ENCODE measurements at regions not wholly inside any gene's neighbourhood (a gene's known extent, or its start where the extent isn't known, plus 50 kb on each side); places are given as distances from the start of the nearest gene placed in this dataset.
"Not testable (repeated sequence)": the region's sequence is repeated elsewhere in the genome, so short reads cannot be mapped to it uniquely, and the experiment has no call there.

DNA sequence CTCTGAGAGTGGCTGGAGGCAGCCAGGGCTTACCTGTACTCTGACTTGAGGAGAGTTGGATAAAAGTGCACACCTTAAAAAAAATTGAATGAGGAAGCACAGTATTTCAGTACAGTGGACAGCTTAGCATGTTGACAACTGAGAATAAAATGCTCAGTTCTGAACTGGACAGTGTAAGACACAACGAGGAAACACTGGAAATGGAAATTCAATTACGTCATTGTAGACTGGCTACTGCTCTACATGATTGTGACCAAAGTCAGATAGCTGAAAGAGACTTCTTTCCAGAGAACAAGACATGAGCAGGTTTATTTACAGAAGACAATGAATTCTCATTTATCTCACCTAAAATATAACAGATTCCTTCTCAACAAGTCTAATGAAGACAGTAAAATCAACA, 100.1 kb downstream of the CCDC74A start:
- TF ChIP-seq CTCF, POLR2A (IDR thresholded peaks at IDR 0.05): not testable (repeated sequence)

All from heart left ventricle (tissue), 13 donors.